AML-193 (cell line): ENCODE measurements at regions not wholly inside any gene's neighbourhood (a gene's known extent, or its start where the extent isn't known, plus 50 kb on each side); places are given as distances from the start of the nearest gene placed in this dataset.

Source experiments
- DNase-seq, 2 experiments: peaks; one replicate each; lab custom pipeline; 2025; lab: John Stamatoyannopoulos, UW

- no peak for DNase-seq
Measured at GRCh38 chr12:4858386-4858785, 51.3 kb upstream of the KCNA1 start.

GRCh38 chr12:4859478-4860210, 50.1 kb upstream of the KCNA1 start:
- no peak for DNase-seq
